Kidney tubule cell (primary cell): ENCODE measurements at regions not wholly inside any gene's neighbourhood (a gene's known extent, or its start where the extent isn't known, plus 50 kb on each side); places are given as distances from the start of the nearest gene placed in this dataset.
A peak's percentile ranks its signal among the peaks of the same experiment; 100 is the strongest.
"Not testable (repeated sequence)": the region's sequence is repeated elsewhere in the genome, so short reads cannot be mapped to it uniquely, and the experiment has no call there.

Source experiments
- DNase-seq: peaks from one replicate; pipeline ENCODE4 v3.0.0-alpha.2; 2018; ENCODE audit warnings: low spot score

GRCh38 chr5:111631328-111631727, 119.0 kb upstream of the STARD4 start:
- no peak for DNase-seq

- DNase-seq, result no peak
These were observed 116.6 kb upstream of the STARD4 start for GRCh38 chr5:111628901-111629300.

GRCh38 chr5:111627862-111628261, 115.5 kb upstream of the STARD4 start:
- DNase-seq, result no peak

- DNase-seq, result no peak
These were observed 114.3 kb upstream of the STARD4 start for GRCh38 chr5:111626473-111627148.

- no peak for DNase-seq
These were observed 106.4 kb upstream of the STARD4 start for GRCh38 chr5:111618623-111619271.

GRCh38 chr5:111615054-111615453, 102.7 kb upstream of the STARD4 start:
- DNase-seq, result no peak

GRCh38 chr5:111612013-111612630, 99.8 kb upstream of the STARD4 start:
- DNase-seq, result not testable (repeated sequence)

- DNase-seq, result no peak
These were observed 93.9 kb upstream of the STARD4 start for GRCh38 chr5:111606194-111606593.

GRCh38 chr5:111603446-111603827, 91.1 kb upstream of the STARD4 start:
- DNase-seq, result peak; percentile 94

GRCh38 chr5:111602817-111603445, 90.6 kb upstream of the STARD4 start:
- DNase-seq, result no peak

GRCh38 chr5:111598996-111599395, 86.7 kb upstream of the STARD4 start:
- no peak for DNase-seq

- DNase-seq, result no peak
These were observed 85.2 kb upstream of the STARD4 start for GRCh38 chr5:111597491-111597890.

GRCh38 chr5:111596705-111597104, 84.4 kb upstream of the STARD4 start:
- DNase-seq, result no peak

GRCh38 chr5:111595425-111595824, 83.1 kb upstream of the STARD4 start:
- no peak for DNase-seq

GRCh38 chr5:111589316-111589715, 77.0 kb upstream of the STARD4 start:
- no peak for DNase-seq

- no peak for DNase-seq
These were observed 75.4 kb upstream of the STARD4 start for GRCh38 chr5:111587728-111588127.

GRCh38 chr5:111585946-111586345, 73.6 kb upstream of the STARD4 start:
- no peak for DNase-seq

- no peak for DNase-seq
These were observed 73.0 kb upstream of the STARD4 start for GRCh38 chr5:111585291-111585690.

GRCh38 chr5:111584651-111585050, 72.3 kb upstream of the STARD4 start:
- DNase-seq, result peak; percentile 88

- DNase-seq, result no peak
These were observed 71.4 kb upstream of the STARD4 start for GRCh38 chr5:111583758-111584203.

- peak; percentile 84 for DNase-seq
These were observed 70.8 kb upstream of the STARD4 start for GRCh38 chr5:111582993-111583601.

GRCh38 chr5:111582451-111582850, 70.1 kb upstream of the STARD4 start:
- DNase-seq, result no peak
